GM18858 (cell line): ENCODE measurements at regions not wholly inside any gene's neighbourhood (a gene's known extent, or its start where the extent isn't known, plus 50 kb on each side); places are given as distances from the start of the nearest gene placed in this dataset.
"Not testable (repeated sequence)": the region's sequence is repeated elsewhere in the genome, so short reads cannot be mapped to it uniquely, and the experiment has no call there.

Experiments used
- ATAC-seq: cut with Tn5 transposase; IDR thresholded peaks from one replicate; pipeline ENCODE4 v1.9.1; 2021; ENCODE audit not compliant: unreplicated experiment

DNA sequence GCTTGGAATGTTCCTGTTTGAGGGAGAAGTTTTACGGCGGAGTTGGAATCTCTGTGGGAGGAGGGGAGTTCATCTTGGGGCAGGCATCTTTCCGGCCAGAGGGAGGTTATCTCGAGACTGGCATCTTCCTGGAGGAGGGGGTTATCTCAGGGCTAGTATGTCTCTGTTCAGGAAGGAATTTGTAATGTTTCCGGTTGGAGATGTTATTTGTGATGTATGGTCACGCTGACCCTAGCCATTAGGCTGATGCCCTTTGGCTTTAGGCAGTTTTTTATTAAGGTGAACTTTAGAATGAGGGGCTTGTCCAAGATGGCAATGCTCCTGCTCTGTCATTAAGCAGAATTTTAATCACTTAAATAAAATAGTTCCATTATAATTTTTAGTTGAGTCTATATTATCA is 449.7 kb downstream of the PCDH10 start:
- ATAC-seq: no peak

DNA sequence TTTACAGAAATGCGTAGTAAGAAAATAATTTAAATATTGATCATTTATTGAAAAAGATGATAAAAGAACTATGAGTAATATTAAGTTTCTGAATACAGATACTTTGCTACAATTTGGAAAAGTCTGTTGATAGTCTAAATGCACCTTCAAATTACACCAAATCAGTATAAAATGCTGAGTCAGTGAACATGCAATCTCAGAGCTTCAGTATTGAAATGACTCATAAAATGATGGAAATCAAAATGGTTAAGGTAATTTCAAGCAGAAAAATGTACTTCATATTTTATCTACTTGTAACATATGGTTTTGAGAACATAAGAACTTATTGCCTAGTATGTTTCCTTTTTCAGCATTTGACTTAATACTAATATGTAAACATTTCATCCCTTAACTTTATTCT is 448.2 kb downstream of the PCDH10 start:
- ATAC-seq: no peak

DNA sequence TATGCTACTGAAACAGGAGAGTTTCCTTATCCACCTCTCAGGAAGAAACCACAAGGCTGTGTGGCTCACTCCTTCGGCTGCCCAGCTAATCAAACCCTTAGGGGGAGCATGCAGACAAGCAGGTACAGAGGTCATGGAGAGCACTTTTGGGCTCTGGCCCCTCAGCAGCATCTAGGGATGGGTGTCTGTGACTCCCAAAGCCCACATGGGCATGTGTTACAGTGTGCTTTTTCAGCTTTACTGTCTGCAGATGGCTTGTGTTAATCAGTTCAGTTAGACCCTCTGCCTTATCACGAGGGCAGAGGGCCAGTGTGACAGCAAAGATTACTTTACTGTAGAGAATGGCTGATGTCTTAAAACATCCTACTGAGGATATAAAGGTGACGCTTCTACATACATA is 447.4 kb downstream of the PCDH10 start:
- ATAC-seq: no peak

DNA sequence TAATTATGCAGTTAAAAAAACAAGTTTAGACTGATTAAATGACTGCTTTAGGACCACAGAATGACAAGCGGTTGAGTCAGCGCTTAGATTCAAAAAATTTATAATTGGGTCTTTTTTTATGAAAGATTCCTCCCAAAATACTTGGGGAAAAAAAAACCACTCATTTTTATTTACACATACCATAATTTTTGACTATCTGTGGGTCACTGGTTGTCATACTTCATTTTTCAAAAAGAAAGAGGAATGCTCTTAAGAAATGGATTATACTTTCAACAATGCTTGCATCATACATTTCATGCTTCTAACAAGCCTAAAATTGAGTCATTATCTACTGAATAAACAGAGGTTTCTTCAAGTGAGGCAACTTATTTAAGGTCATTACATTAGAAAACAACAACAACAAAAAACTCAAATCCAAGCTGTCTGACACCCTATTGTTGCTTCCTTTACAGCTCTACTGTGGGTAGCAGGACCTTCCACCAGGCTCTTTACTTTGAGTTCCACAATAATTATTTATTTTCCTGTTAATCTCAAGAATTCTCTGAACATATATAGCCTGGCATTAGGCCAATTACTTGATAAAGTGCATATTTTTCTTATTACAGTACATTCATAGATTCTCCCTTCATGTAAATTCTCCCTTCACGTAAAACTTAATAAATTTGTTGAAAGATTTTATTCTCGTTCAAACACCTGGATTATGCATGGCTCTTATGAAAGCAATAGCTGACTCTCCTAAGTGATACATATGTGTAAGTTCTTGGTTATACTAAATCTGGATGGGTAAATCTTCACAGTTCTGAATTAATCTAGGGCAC is 445.5 kb downstream of the PCDH10 start:
- ATAC-seq: no peak

DNA sequence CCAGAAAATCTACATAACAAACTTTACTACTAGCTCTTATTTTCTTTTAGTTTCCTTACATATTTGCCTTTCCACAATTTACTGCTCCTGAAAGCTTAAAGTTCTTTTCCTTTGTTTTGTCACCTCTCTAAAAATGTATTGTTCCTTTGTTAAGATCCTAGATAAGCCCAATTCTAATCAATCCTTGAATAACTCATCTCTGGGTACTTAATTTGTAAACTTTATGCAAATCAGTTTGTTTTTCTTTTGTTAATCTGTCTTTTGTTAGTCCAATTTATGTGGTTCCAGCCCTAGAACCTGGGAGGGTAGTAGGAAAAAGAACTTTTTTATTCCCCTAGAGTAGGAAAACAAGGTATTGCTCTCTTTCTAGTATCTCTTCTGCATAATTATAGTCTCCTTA is 444.7 kb downstream of the PCDH10 start:
- ATAC-seq: no peak

DNA sequence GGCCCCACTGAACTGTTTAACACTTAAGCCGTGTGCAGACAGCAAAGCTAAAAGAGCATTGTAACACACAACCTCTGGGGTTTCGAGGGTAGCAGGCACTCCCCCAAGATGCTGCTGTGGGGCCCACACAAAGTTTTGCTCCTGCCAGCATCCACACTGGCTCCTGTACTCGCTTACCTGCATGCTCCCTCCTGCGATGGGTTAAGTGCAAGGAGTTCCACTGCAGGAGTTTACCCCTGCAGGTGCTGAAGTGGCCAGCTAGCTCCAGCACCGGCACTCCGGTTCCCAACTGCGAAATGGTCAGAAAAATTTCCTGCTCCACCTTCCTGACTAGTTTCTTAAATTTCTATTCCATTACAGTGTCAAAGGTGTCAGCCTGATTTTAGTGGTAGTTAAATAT is 443.5 kb downstream of the PCDH10 start:
- no peak for ATAC-seq

DNA sequence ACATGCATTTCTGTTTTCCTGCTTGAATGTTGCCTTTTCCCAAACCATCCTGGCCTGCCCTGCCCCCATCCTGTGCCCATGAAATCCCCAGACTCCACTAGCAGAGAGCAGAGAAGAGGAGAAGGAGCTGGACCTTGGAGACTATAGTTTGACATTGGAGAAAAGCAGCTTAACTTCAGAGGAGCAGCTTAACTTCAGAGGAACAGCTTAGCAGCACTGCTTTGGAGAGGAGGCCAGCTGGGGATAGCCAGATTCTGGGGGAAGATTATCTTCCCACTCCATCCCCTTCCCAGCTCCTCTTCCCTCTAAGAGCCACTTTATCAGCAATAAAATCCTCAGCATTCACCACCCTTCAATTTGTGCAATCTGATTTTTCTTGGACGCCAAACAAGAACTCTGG is 443.0 kb downstream of the PCDH10 start:
- ATAC-seq: no peak

DNA sequence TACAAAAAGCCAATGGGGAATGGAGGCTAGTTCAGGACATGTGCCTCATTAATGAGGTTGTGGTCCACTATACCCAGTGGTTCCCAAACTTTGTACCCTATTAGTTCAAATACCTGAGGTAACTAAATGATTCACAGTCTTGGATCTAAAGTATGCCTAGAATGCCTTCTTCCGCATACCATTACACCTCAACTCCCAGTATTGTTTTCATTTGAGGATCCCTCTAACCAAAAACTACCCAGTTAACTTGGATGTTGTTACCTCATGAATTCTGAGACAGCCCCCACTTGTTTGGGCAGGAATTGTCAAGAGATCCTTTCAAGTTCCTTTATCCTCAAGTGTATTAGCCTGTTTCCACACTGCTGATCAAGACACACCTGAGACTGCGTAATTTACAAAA is 439.2 kb downstream of the PCDH10 start:
- no peak for ATAC-seq

DNA sequence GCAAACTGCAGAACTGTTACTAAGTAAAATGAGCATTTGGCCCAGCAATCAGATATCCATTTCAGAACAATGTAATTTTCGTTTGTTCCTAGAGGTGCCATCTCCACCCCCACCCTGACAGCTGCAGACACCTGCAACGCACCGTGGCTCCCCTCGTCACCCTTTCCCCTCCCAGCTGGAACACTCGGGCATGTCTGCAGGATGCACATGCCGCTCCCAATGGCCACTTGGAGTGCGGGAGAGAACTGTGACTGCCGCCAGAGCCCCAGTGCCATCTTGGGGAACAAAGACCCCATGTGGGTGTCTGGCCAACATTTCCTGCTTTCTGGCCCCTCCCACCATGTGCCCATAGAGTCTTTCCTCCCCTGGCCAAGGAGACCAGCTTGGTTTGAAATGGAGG is 436.2 kb downstream of the PCDH10 start:
- ATAC-seq: no peak

DNA sequence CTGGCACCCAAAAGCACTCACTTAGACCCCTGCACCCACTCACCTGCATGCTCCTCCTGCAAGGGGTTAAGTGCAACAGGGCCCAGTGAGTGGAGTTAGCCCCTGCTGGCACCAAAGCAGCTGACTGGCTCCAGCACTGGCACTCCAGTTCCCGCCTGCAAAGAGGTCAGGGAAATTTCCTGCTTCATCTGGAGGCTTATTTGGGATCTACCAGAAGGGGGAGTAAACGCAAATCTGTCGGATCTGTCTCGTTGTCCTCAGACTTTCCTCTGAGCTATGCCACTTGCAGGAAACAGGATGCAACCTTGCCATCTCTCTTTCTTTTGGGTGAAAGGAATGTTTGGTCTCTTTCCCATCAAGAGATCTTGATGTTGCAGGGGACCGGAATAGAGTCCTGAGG is 435.6 kb downstream of the PCDH10 start:
- ATAC-seq: no peak

DNA sequence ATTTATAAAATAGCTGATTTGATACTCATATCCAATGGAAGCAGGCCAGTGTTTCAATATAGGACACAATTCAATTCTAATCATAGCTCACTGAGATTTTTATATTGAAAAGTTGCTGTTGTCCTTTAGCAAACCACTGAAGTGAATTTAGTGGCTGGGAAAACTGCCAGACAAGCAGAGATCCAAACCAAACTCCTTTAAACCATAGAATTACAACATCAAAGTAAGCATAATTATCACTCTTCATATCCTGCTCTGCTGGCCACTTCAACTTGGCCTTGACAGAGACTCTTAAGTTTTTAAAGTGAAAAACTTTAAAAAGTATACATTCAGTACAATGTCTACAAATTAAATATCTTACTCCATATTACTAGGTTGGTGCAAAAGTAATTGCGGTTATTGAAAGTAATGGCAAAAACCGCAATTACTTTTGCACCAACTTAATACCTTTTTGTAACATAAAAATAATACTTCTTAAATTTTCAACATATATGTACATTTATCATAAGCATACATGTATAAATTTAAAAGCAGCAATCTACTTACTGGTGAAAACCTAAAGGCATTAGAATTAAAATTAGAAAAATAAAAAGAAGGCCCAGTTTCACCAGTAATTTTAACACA is 433.0 kb downstream of the PCDH10 start:
- no peak for ATAC-seq

DNA sequence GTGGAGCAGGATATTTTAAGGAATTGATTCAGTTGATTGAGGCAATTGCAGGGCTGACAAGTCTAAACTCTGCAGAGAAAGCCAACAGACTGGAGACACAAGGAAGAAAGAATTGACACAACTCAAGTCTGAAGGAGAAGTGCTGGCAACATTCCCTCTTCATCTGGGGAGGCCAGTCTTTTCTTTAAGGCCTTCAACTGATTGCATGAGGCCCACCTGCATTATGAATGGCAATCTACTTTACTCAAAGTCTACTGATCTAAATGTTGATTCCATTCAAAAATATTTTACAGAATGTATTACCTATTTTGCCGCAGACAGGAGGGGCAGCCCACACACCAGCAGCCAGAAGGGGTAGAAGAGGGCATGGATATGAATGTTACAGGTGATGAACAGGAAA is 425.2 kb downstream of the PCDH10 start:
- ATAC-seq: no peak

DNA sequence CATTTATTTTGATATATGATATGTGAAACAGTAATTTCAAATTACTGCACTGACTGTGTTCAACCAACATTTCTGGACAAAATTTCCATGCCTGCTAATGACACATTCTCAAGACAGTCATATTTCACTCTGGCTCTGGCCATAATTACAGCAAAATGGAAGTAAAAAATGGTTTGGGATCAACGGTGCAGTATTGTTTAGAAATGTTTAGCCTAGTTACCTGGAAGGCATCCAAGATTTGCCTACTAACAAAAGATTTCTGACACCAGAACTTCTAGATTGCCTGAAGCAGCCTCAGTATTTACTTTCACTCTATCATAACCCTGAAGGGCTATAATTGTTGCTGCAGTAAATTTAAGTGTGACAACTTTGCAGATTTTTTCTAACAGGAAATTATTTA is 416.3 kb downstream of the PCDH10 start:
- ATAC-seq: no peak

DNA sequence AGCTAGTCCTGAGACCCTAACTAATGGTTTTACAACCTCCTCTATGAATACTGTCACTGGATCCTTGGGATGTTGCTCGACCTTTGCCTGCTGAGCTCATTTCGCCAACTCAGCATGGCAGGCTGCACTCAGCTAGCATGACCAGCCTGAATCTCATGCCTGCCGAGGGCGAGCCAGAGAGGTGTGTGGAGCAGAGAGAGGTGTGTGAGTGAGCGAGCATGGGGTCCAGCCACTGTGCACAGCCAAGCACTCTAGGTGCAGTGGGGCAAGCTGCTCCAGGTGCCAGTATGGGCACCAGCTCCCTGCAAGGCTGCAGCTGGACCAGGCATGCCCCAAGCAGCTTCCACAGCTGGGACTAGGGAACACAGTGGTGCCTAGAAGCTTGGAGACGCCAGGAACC is 410.9 kb downstream of the PCDH10 start:
- no peak for ATAC-seq

DNA sequence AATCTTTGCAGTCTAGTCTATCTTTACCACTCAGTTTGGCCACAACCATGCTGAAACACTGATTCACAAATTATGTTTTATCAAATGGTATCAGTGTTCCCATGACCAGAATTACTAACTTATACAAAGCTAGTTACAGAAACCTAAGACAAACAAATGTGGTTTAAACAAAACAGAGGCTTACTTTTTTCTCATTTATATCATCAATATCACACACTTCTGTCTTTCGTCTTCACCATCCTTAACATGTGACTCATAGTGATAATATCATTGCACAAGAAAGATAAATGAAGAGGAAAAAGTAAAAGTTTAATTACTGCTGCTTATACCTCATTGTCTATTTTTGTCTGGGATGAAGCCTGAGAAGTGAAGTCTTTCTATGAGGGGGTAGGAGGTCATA is 406.6 kb downstream of the PCDH10 start:
- no peak for ATAC-seq

DNA sequence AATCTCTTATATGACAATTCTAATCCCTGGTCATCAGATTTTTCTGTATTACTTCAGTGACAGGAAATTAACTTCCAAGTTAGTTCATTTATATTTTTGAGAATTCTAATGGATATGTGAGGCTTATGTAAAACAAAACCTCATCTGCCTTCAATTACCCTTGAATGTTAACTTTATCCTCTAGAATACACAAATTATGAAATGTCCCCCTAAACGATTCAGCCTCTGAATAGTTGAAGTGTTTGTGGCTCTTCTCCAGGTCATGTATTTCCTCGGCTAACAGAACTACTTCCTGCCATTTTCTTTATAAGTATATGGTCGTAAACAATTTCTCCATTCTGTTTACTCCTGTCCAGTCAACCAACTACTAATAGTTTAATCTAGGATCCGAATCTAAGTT is 401.3 kb downstream of the PCDH10 start:
- no peak for ATAC-seq

DNA sequence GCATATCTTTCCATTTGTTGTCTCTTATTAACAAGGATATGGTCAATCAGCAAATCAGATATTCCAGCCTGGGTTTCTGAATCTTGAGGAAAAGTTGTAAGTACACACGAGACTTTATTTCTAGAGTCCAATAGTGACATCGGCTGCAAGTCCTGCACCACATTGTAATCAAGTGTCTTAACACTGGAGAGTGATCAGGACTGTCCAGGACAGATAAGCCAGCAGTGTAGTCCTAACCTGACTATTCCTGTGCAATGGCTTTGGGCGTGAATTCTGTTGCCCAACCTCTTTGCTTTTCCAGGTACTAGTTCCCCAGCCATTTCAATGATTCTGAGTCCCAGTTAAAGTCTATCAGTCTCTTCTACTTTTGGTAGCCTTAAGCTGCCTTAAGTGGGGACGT is 395.0 kb downstream of the PCDH10 start:
- ATAC-seq: no peak

DNA sequence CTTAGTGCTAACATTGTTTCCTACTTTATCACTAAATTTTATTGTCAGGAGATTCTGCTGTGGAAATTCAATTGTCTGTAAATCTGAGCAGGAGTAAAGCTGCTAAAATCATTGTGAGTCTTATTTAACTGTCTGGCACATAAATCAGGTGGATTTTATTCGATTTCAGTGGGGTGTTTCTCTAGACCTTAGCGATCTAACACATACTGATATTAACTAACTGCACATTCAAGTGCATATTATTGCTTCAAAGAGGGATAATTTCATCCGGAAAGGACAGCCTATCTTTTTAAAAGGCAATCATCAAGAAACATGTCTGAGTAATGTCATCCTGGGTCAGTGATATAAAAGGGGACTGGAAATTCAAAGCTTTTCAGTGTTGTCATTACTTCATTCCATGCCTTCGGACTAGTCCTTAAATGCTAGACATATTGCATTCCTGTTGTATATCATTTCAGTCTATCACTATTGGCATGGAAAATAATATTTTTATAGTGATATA is 388.7 kb downstream of the PCDH10 start:
- no peak for ATAC-seq

DNA sequence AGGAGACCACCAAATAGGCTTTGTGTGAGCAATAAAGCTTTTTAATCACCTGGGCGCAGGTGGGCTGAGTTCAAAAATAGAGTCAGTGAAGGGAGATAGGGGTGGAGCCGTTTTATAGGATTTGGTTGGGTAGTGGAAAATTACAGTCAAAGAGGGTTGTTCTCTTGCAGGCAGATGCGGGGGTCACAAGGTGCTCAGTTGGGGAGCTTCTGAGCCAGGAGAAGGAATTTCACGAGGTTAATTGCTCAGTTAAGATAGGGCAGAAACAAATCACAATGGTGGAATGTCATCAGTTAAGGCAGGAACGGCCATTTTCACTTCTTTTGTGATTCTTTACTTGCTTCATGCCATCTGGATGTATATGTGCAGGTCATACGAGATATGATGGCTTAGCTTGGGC is 385.1 kb downstream of the PCDH10 start:
- ATAC-seq: not testable (repeated sequence)

DNA sequence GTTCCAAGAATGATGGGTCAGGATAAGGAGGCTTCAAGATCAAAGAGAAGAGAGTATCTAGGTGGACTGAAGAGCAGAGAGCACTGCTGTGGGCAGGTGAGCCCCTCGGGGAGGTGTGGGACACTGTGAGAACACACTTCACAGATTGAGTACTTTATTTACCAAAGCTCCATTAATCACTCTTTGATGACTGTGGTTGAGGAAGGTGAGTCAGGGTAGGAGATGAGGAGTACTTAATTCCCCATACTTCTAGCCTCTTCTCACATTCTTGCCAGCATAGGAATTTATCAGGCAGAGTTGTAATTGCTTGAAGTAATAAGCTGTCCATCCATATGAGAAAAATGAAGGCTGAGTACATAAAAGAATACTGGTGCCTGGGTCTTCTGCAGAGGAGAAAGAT is 375.3 kb downstream of the PCDH10 start:
- ATAC-seq: no peak

DNA sequence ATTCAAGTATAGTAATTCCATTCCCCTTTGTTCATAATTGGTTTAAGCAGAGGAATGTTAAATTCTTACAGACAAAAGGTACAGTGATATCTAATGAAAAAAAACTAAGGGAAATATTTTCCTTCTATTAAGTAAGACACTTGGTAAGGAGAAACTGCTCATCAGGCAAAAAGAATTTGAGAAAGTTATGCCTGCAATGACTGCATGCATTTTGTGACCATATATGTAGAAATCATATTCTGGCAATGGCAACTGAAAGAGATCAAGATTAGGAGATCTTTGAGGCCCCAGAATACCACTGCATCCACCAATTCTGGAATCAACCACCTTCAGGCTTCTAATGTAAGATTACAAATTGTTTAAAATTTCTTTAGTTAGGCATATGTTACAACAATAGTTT is 364.8 kb downstream of the PCDH10 start:
- no peak for ATAC-seq

DNA sequence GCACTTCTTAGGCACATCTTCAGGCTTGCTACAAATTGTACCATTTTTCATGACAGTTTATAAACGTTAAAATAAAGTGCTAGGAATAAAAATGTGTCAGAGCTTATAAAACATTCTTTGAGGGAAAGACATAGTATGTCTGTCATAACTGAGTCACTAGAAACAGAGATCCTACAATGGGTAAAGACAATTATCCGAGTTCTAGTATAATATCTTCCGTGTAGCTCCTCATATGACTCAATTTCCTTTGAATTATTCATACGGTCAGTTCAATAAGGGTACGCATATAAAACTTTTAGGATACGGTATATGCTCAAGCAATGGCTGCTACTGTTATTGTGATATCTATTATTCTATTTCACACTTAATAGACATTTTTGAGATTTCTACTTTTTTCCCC is 349.1 kb downstream of the PCDH10 start:
- no peak for ATAC-seq

DNA sequence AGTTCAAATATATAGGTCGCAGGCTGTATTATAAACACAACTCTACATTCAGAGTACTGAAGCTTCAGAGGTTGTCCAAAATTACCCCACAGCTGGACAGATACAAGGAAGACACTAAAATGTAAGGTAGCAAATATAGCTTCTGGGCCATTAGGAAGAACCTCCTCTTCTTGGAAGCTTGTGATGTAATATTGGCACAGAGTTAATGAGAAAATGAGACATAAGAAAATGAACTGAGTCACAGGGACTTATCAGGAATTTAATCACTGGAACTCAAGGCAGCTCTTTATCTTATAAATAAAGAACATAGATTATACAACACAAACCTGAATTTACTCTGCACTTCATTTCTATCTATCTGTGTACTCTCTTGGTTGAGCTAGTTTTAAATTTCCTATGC is 344.7 kb downstream of the PCDH10 start:
- ATAC-seq: no peak
